Panc1 (cell line): ENCODE measurements at regions not wholly inside any gene's neighbourhood (a gene's known extent, or its start where the extent isn't known, plus 50 kb on each side); places are given as distances from the start of the nearest gene placed in this dataset.

Experiments used
- POLR2AphosphoS5 ChIP-seq: IDR thresholded peaks from 2 replicates; pipeline ENCODE4 v1.6.1; 2012; ENCODE audit warnings: mild to moderate bottlenecking, low read depth, low read length, moderate library complexity
- TCF7L2 ChIP-seq: IDR thresholded peaks from 2 replicates; pipeline ENCODE4 v1.6.1; 2011; ENCODE audit warnings: mild to moderate bottlenecking, low read depth, low read length, inconsistent platforms
- TF ChIP-seq, protein P1 (sequence below): fragments of 450-650 bp; IDR thresholded peaks from 2 replicates; pipeline ENCODE4 v1.5.1; 2017; ENCODE audit warnings: mild to moderate bottlenecking
- TF ChIP-seq, protein P2 (sequence below), 2 experiments: IDR thresholded peaks; 2 replicates each; pipeline ENCODE4 v1.6.1; 2011 to 2012; ENCODE audit warnings: low read depth in 2 of 2, control low read depth in 1 of 2, low read length in 1 of 2, mild to moderate bottlenecking in 1 of 2, moderate library complexity in 1 of 2; ENCODE audit not compliant: insufficient read depth in 1 of 2

DNA sequence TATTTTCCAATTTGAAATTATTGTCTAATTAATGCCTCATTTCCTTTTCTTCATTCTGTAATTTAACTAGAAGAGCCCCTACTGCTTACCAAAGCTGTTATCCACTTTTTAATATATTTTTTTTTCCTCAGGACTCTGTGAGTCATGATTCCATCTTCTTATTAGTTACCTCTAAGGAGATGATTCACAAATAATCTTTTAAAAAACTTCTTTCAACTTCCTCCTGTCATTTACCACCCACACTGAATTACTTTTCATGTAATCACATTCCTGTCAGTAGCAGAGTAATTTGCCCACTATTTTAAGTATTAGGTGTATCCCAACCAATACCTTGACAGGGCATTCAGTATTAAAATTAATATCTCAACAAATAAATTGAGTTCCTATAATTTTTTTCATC is 470.9 kb upstream of the ADGRL3 start:
- TF ChIP-seq, protein P1, sequence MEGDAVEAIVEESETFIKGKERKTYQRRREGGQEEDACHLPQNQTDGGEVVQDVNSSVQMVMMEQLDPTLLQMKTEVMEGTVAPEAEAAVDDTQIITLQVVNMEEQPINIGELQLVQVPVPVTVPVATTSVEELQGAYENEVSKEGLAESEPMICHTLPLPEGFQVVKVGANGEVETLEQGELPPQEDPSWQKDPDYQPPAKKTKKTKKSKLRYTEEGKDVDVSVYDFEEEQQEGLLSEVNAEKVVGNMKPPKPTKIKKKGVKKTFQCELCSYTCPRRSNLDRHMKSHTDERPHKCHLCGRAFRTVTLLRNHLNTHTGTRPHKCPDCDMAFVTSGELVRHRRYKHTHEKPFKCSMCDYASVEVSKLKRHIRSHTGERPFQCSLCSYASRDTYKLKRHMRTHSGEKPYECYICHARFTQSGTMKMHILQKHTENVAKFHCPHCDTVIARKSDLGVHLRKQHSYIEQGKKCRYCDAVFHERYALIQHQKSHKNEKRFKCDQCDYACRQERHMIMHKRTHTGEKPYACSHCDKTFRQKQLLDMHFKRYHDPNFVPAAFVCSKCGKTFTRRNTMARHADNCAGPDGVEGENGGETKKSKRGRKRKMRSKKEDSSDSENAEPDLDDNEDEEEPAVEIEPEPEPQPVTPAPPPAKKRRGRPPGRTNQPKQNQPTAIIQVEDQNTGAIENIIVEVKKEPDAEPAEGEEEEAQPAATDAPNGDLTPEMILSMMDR = no peak
- TF ChIP-seq POLR2AphosphoS5 = no peak
- TF ChIP-seq, protein P2, sequence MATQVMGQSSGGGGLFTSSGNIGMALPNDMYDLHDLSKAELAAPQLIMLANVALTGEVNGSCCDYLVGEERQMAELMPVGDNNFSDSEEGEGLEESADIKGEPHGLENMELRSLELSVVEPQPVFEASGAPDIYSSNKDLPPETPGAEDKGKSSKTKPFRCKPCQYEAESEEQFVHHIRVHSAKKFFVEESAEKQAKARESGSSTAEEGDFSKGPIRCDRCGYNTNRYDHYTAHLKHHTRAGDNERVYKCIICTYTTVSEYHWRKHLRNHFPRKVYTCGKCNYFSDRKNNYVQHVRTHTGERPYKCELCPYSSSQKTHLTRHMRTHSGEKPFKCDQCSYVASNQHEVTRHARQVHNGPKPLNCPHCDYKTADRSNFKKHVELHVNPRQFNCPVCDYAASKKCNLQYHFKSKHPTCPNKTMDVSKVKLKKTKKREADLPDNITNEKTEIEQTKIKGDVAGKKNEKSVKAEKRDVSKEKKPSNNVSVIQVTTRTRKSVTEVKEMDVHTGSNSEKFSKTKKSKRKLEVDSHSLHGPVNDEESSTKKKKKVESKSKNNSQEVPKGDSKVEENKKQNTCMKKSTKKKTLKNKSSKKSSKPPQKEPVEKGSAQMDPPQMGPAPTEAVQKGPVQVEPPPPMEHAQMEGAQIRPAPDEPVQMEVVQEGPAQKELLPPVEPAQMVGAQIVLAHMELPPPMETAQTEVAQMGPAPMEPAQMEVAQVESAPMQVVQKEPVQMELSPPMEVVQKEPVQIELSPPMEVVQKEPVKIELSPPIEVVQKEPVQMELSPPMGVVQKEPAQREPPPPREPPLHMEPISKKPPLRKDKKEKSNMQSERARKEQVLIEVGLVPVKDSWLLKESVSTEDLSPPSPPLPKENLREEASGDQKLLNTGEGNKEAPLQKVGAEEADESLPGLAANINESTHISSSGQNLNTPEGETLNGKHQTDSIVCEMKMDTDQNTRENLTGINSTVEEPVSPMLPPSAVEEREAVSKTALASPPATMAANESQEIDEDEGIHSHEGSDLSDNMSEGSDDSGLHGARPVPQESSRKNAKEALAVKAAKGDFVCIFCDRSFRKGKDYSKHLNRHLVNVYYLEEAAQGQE (IDR thresholded peaks at IDR 0.05; ENCODE audit: insufficient read depth in 1 of 2, low read depth in 2 of 2, low read length in 1 of 2) = no peak
- no peak for TF ChIP-seq TCF7L2
